NT2/D1 (cell line): ENCODE measurements at regions not wholly inside any gene's neighbourhood (a gene's known extent, or its start where the extent isn't known, plus 50 kb on each side); places are given as distances from the start of the nearest gene placed in this dataset.

ENCODE experiments used
- DNase-seq: peaks from one replicate; pipeline ENCODE4 v3.0.0-alpha.2; 2011; ENCODE audit warnings: low read depth, low spot score
- H3K27me3 ChIP-seq: 2 replicates; pipeline ENCODE4 v1.6.0; 2011; ENCODE audit warnings: mild to moderate bottlenecking; ENCODE audit not compliant: insufficient read length, insufficient read depth
- H3K36me3 ChIP-seq: 2 replicates; pipeline ENCODE4 v1.6.1; 2011; ENCODE audit warnings: mild to moderate bottlenecking, low read length, mixed read lengths; ENCODE audit not compliant: insufficient read depth, insufficient read length
- H3K4me1 ChIP-seq: 2 replicates; pipeline ENCODE4 v1.5.1; 2011; ENCODE audit not compliant: insufficient read depth, insufficient read length
- H3K4me3 ChIP-seq: 2 replicates; pipeline ENCODE4 v1.5.1; 2011; ENCODE audit warnings: low read depth; ENCODE audit not compliant: insufficient read length
- H3K9ac ChIP-seq: 2 replicates; pipeline ENCODE4 v1.6.0; 2011; ENCODE audit warnings: low read depth; ENCODE audit not compliant: insufficient read length
- H3K9me3 ChIP-seq: 2 replicates; pipeline ENCODE4 v1.5.1; 2011; ENCODE audit warnings: mild to moderate bottlenecking, low read length; ENCODE audit not compliant: insufficient read depth
- SUZ12 ChIP-seq: IDR thresholded peaks from 2 replicates; pipeline ENCODE4 v1.6.1; 2011; ENCODE audit not compliant: insufficient read length, insufficient read depth; ENCODE audit errors: extremely low read depth
- YY1 ChIP-seq: IDR thresholded peaks from 2 replicates; pipeline ENCODE4 v1.6.1; 2011; ENCODE audit not compliant: insufficient read length, insufficient read depth
- ZNF274 ChIP-seq: IDR thresholded peaks from 2 replicates; pipeline ENCODE4 v1.6.1; 2011; ENCODE audit warnings: mild to moderate bottlenecking, low read depth, low read length

DNA sequence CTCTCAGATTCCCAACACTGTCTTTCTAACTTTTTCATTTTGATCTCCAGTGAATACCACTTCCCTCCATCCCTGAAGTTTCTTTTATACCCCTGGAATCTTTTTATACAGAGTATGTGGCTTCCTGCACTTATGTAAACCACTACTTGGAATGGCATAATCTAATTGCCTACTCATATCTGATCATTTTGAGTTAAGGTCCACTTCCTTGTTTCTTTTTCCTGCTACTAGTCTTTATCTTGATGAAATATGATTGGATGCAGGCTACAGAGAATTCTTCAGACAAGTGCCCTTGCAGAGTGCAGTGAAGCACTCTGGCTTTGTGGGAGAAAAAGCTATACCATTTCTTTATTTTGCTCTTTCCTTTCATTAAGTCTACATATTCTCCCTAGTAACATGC, 325.3 kb upstream of the ADAMTS5 start:
- H3K36me3 ChIP-seq = no peaks in the 10 kb centered on the region
- no peak for DNase-seq
- no peaks in the 10 kb centered on the region for H3K4me1 ChIP-seq
- H3K27me3 ChIP-seq = no peaks in the 10 kb centered on the region
- no peak overlapping the region for H3K9ac ChIP-seq
- no peak overlapping the region for H3K4me3 ChIP-seq
- H3K9me3 ChIP-seq = no peaks in the 10 kb centered on the region; the same call in 1 of the 2 replicates
- no peak for TF ChIP-seq ZNF274
- TF ChIP-seq SUZ12 = no peak
- TF ChIP-seq YY1 = no peak

DNA sequence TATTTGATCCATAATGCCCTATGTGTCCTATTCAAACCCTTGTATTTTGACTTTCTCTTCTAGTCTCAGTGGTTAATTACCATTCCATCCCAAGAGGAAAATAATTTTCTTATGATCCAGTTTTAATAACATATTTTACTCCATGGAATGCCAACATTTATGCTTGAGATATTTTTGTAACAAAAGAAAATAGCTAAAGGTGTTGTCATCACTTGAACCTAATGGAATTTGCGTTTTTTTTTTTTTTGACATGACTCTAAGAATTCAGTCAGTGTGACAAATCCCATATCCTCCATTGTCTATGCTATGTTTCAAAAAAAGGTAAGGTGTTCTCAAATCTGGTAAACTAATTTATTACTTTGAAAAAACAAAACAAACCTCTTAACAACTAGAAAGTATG, 324.1 kb upstream of the ADAMTS5 start:
- TF ChIP-seq YY1 (no peak), SUZ12 (no peak), ZNF274 (no peak)
- H3K9ac ChIP-seq = no peak overlapping the region
- no peaks in the 10 kb centered on the region for H3K9me3 ChIP-seq
- no peak overlapping the region for H3K4me3 ChIP-seq
- no peak for DNase-seq
- H3K36me3 ChIP-seq = no peaks in the 10 kb centered on the region
- H3K4me1 ChIP-seq = no peaks in the 10 kb centered on the region
- no peaks in the 10 kb centered on the region for H3K27me3 ChIP-seq

DNA sequence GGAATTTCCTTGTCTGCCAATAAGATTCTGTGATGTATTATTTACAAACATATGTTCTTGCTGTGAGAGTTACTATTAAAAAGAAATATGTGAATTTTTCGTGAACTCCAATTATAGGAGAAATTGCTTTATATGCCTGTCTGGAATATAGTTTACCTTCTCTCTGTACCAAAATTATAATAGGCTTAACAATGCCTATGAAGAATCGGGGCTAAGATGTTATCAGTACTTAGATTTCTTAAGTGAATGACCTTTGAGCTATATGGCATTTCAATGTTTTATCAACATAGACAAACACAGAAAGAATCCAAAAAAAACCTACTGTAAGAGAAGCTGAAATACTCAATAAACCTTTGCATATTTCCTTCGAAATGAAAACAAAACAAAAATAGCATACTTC, 323.1 kb upstream of the ADAMTS5 start:
- Histone ChIP-seq H3K9ac (no peak overlapping the region), H3K4me1 (no peaks in the 10 kb centered on the region), H3K36me3 (no peaks in the 10 kb centered on the region), H3K4me3 (no peak overlapping the region), H3K27me3 (no peaks in the 10 kb centered on the region), H3K9me3 (no peaks in the 10 kb centered on the region)
- DNase-seq = no peak
- TF ChIP-seq ZNF274 (no peak), YY1 (no peak), SUZ12 (no peak)

DNA sequence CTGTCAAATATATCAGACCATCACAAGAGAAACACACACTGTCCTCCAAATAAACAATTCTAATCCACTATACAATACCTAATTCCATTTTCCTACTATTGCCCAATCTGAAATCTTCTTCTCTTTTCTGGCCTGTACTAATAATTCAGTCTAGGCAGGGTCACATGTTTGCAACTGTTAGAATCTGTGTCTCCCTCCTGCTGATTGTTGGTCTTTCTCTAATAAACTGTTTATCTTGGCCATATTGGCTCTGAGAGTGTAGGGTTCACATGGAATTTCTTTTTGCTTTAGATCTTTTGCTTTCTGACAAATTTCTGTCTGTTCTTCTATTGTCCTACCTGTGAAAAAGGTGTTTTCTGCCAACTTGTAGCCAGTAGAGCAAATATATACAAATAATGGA, 319.9 kb upstream of the ADAMTS5 start:
- Histone ChIP-seq H3K27me3 (no peaks in the 10 kb centered on the region), H3K9ac (no peak overlapping the region), H3K4me3 (no peak overlapping the region), H3K4me1 (no peaks in the 10 kb centered on the region), H3K36me3 (no peaks in the 10 kb centered on the region), H3K9me3 (no peaks in the 10 kb centered on the region)
- TF ChIP-seq ZNF274 (no peak), YY1 (no peak), SUZ12 (no peak)
- no peak for DNase-seq

DNA sequence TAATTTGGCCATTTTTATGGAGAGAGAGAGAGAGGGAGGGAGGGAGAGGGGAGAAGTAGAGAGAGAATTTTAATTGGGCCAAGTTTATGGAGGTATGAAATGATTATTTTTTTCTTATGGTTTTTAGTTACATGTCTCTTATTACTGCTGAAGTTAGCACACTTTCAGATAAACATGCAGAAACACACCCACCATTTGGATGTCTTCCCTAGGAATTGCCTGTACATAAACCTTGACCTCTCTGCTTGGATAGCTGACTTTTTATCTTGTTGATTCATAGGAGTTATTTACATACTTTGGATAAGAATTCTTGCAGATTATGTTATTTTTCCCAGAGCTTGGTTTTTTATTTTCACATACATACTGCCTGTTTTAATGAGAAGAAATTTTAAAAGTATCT, 310.2 kb upstream of the ADAMTS5 start:
- DNase-seq = no peak
- Histone ChIP-seq H3K36me3 (no peaks in the 10 kb centered on the region), H3K4me1 (no peaks in the 10 kb centered on the region), H3K9ac (no peak overlapping the region), H3K9me3 (no peaks in the 10 kb centered on the region), H3K27me3 (no peaks in the 10 kb centered on the region), H3K4me3 (no peak overlapping the region)
- no peak for TF ChIP-seq SUZ12
- TF ChIP-seq ZNF274 = no peak
- TF ChIP-seq YY1 = no peak

DNA sequence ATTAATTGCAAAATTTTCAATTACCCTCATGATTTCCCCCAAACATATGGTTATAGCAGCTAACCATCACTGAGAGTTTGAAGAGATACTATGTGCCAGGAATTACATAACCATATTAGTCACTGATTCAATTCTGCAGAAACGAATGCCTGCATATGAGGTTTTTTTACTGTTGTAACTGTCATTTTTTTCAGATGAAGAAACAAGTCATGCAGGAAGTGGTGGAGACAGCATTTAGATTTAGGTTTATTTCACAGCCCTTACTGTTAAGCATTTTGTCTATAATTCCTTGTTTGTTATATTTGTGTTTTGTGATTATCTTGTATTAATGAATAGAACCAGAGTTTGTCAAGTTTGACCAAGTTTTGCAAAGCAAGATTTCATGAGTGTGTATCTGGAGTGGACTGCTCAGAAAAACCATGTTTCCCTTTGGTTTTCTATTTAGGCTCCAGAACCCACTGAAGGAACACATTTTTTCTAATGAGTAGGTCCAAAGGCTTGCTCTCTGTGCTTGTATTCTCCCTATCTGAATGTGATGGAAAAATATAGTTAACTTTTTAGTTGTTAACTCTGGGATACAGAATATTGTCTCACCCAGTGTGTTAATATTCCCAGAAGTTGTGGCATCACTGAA, 308.5 kb upstream of the ADAMTS5 start:
- DNase-seq = no peak

DNA sequence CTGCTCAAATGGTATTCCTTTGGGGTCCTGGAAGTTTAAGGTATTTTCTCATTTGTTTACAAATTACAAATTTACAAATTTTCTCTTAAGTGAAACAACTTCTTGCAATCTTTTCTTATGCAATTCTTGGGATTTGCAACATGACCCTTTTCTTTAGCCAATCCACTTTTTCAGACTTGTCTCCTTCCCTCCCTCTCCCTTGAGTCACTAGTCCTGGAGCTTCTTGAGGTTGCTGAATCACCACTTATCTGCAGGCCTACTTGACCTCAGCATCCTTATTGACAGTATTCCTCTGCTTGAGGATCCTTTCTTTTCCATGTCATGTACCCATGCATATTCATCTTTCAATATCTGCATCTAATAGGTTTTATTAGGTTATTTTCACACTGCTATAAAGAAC, 302.8 kb upstream of the ADAMTS5 start:
- H3K36me3 ChIP-seq = no peaks in the 10 kb centered on the region

More for the DNA sequence above, 308.5 kb upstream of the ADAMTS5 start:
- no peak overlapping the region for H3K4me3 ChIP-seq
- H3K36me3 ChIP-seq = no peaks in the 10 kb centered on the region
- no peaks in the 10 kb centered on the region for H3K27me3 ChIP-seq
- TF ChIP-seq SUZ12 (no peak), YY1 (no peak), ZNF274 (no peak)
- no peaks in the 10 kb centered on the region for H3K9me3 ChIP-seq
- no peaks in the 10 kb centered on the region for H3K4me1 ChIP-seq
- no peak overlapping the region for H3K9ac ChIP-seq

DNA sequence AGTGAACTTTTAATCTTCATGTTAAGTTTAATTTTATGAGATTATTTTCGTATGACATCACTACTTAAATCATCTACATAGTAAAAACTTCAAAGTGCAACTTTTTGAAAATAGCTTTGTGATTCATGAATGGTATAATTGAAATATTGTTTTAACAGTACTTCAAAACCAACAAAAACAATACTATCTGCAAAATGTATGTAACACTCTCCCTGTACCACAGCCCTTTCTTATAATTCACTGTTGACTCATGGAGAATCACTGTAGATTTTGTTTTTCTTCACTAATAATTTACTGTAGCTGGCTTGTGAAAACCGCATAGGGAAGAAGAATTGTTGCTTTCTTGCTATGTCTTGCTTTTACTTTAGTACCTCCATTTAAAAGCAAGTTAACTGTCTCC, 301.4 kb upstream of the ADAMTS5 start:
- no peak overlapping the region for H3K9ac ChIP-seq
- no peaks in the 10 kb centered on the region for H3K9me3 ChIP-seq
- H3K27me3 ChIP-seq = no peaks in the 10 kb centered on the region
- no peaks in the 10 kb centered on the region for H3K36me3 ChIP-seq
- TF ChIP-seq YY1 (no peak), SUZ12 (no peak), ZNF274 (no peak)
- H3K4me3 ChIP-seq = no peak overlapping the region
- no peaks in the 10 kb centered on the region for H3K4me1 ChIP-seq
- no peak for DNase-seq

More for the DNA sequence above, 302.8 kb upstream of the ADAMTS5 start:
- TF ChIP-seq YY1 = no peak
- TF ChIP-seq SUZ12 = no peak
- no peak for TF ChIP-seq ZNF274
- no peak overlapping the region for H3K4me3 ChIP-seq
- no peak overlapping the region for H3K9ac ChIP-seq
- no peaks in the 10 kb centered on the region for H3K4me1 ChIP-seq
- no peaks in the 10 kb centered on the region for H3K9me3 ChIP-seq
- H3K27me3 ChIP-seq = no peaks in the 10 kb centered on the region
- DNase-seq = peak; percentile 9
